Neuronal stem cell (in vitro differentiated cells): ENCODE measurements at regions not wholly inside any gene's neighbourhood (a gene's known extent, or its start where the extent isn't known, plus 50 kb on each side); places are given as distances from the start of the nearest gene placed in this dataset.

Source experiments
- DNase-seq: peaks from one replicate; pipeline ENCODE4 v3.0.0-alpha.2; 2013; ENCODE audit warnings: low spot score
- H2AFZ ChIP-seq: one replicate; pipeline ENCODE4 v1.6.1; 2013; ENCODE audit warnings: mild to moderate bottlenecking, low read length, inconsistent platforms
- H2AK5ac ChIP-seq: 2 replicates; pipeline ENCODE4 v1.6.1; 2013; ENCODE audit warnings: low read depth, mild to moderate bottlenecking, inconsistent platforms, low read length, moderate library complexity, mixed read lengths
- H2BK120ac ChIP-seq: 2 replicates; pipeline ENCODE4 v1.6.1; 2013; ENCODE audit warnings: low read depth, mild to moderate bottlenecking, inconsistent platforms, low read length, moderate library complexity, mixed read lengths
- H2BK12ac ChIP-seq: one replicate; pipeline ENCODE4 v1.6.1; 2013; ENCODE audit warnings: low read length, inconsistent platforms
- H2BK15ac ChIP-seq: 2 replicates; pipeline ENCODE4 v1.6.1; 2013; ENCODE audit warnings: mild to moderate bottlenecking, low read length, inconsistent platforms, mixed read lengths
- H2BK5ac ChIP-seq: one replicate; pipeline ENCODE4 v1.6.1; 2013; ENCODE audit warnings: inconsistent platforms, mild to moderate bottlenecking, low read length, moderate library complexity
- H3K14ac ChIP-seq: one replicate; pipeline ENCODE4 v1.6.1; 2013; ENCODE audit warnings: low read length, inconsistent platforms
- H3K18ac ChIP-seq: 2 replicates; pipeline ENCODE4 v1.6.1; 2013; ENCODE audit warnings: low read length, inconsistent platforms
- H3K23ac ChIP-seq: 2 replicates; pipeline ENCODE4 v1.6.1; 2013; ENCODE audit warnings: low read depth, mild to moderate bottlenecking, mixed read lengths, low read length, inconsistent platforms; ENCODE audit not compliant: poor library complexity
- H3K27ac ChIP-seq: replicated peaks from 3 replicates; pipeline ENCODE4 v1.5.1; 2013; ENCODE audit warnings: low read length, inconsistent platforms
- H3K27me3 ChIP-seq, 3 experiments: 2 replicates each; pipeline ENCODE4 v1.6.1; 2013; ENCODE audit warnings: low read length in 3 of 3, mild to moderate bottlenecking in 2 of 3, inconsistent platforms in 1 of 3, low read depth in 1 of 3, mixed read lengths in 1 of 3, moderate library complexity in 1 of 3; ENCODE audit not compliant: control insufficient read depth in 3 of 3, insufficient read depth in 3 of 3
- H3K36me3 ChIP-seq, 2 donors: replicated peaks in 1 of 2; 2 replicates each; pipeline ENCODE4 v1.6.1; 2013; ENCODE audit warnings: low read length in 2 of 2; ENCODE audit not compliant: control insufficient read depth in 2 of 2, insufficient read depth in 2 of 2
- H3K4ac ChIP-seq: 2 replicates; pipeline ENCODE4 v1.6.1; 2013; ENCODE audit warnings: inconsistent platforms, mild to moderate bottlenecking, low read length, moderate library complexity
- H3K4me1 ChIP-seq, 2 donors: 1 replicate in 1 of 2; 2 replicates in 1 of 2; pipeline ENCODE4 v1.6.1; 2013; ENCODE audit warnings: low read length in 2 of 2, low read depth in 1 of 2; ENCODE audit not compliant: control insufficient read depth in 2 of 2, insufficient read depth in 1 of 2
- H3K4me2 ChIP-seq: one replicate; pipeline ENCODE4 v1.6.1; 2013; ENCODE audit warnings: mild to moderate bottlenecking, low read length, inconsistent platforms; ENCODE audit not compliant: insufficient read depth, poor library complexity, severe bottlenecking
- H3K4me3 ChIP-seq, 2 donors: 2 replicates each; pipeline ENCODE4 v1.5.1; 2013; ENCODE audit warnings: low read length in 2 of 2, mild to moderate bottlenecking in 2 of 2, inconsistent platforms in 1 of 2, moderate library complexity in 1 of 2
- H3K79me1 ChIP-seq: one replicate; pipeline ENCODE4 v1.6.1; 2013; ENCODE audit warnings: low read depth, mild to moderate bottlenecking, inconsistent platforms, low read length, moderate library complexity
- H3K9ac ChIP-seq: one replicate; pipeline ENCODE4 v1.6.1; 2013; ENCODE audit warnings: mild to moderate bottlenecking, low read depth, low read length, inconsistent platforms; ENCODE audit not compliant: poor library complexity
- H3K9me3 ChIP-seq, 2 donors: replicated peaks in 1 of 2; 2 replicates each; pipeline versions ENCODE3 to v1.6.1; 2013; ENCODE audit warnings: low read length in 2 of 2, mild to moderate bottlenecking in 2 of 2, inconsistent platforms in 1 of 2, low read depth in 1 of 2, mixed read lengths in 1 of 2, moderate library complexity in 1 of 2; ENCODE audit not compliant: control insufficient read depth in 2 of 2, insufficient read depth in 1 of 2
- H4K8ac ChIP-seq: one replicate; pipeline ENCODE4 v1.6.1; 2013; ENCODE audit warnings: low read depth, mild to moderate bottlenecking, inconsistent platforms, low read length, moderate library complexity
- H4K91ac ChIP-seq: one replicate; pipeline ENCODE4 v1.6.1; 2013; ENCODE audit warnings: low read length, low read depth, mild to moderate bottlenecking, inconsistent platforms; ENCODE audit not compliant: poor library complexity
- WGBS, 2 donors: extraction: QIAGEN DNeasy Blood & Tissue Kit; methylation state at CpG; one replicate each; pipeline ENCODE4 v1.1.7; 2013; ENCODE audit warnings: missing lambda C conversion rate in 2 of 2, mixed read lengths in 1 of 2; ENCODE audit not compliant: insufficient read length in 2 of 2, insufficient replicate concordance in 1 of 2; ENCODE audit errors: extremely low coverage in 2 of 2; 5-methylcytosine and 5-hydroxymethylcytosine counted together

DNA sequence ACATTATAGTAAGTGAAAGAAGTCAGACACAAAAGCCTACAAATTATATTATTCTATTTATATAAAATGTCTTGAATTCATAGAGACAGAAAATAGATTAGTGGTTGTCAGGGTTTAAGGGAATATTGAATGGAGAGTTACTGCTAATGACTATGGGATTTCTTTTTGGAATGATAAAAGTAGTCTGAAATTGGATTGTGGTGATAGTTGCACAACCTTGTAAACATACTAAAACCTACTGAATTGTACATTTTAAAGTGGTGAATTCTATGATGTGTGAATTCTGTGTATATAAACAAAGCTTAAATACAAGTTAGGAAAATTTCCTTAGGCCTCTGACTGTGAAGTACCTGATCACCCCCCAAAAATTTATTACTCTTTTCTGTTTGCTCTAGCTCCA is 343.1 kb downstream of the TFAP2B start:
- Histone ChIP-seq H2BK5ac (no peak overlapping the region), H3K9ac (no peak overlapping the region), H3K4ac (no peak overlapping the region), H3K27me3 (no peaks in the 10 kb centered on the region), H4K8ac (no peak overlapping the region), H3K18ac (no peak overlapping the region), H2BK15ac (no peak overlapping the region), H4K91ac (no peak overlapping the region), H3K4me3 (no peak overlapping the region), H2AFZ (no peak overlapping the region), H3K36me3 (no peaks in the 10 kb centered on the region), H2BK120ac (no peak overlapping the region), H2AK5ac (no peak overlapping the region), H3K4me2 (no peak overlapping the region), H3K4me1 (no peaks in the 10 kb centered on the region), H3K23ac (no peak overlapping the region), H3K79me1 (no peaks in the 10 kb centered on the region), H3K9me3 (no peaks in the 10 kb centered on the region), H3K14ac (no peak overlapping the region), H3K27ac (no peak overlapping the region), H2BK12ac (no peak overlapping the region)
- DNase-seq: no peak

DNA sequence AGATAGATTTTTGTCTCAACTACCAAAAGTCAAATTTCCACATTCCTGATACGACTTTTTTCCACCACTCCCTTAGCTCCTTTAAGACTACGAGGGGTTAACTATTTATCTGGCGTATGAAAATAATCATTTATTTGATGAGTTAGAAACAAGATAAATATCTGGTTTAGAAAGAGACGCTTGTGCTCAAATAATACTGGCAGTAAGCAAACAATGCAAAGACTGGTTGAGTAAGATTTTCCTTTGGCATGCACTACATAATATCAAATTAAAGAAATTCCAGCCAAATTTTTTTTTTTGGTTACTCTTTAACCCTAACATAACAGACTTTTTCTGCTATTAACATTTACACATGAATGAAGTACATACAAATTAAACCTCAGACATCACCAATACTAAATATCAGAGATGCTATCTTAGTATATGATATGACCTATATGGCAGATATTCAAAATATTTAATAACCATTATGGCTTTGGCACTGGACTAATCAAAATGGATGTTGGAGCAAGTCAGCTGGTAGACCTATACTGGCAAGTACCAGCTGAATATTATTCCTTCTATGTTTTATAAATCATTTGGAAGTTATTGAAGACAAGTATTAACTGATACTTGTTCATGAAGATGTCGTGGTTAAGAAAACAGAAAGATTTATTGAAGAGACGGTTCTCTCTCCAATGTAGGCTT is 345.3 kb downstream of the TFAP2B start:
- no peak overlapping the region for H3K23ac ChIP-seq
- WGBS, 2 donors: no CpG with 5 or more reads among the region's 6 CpGs
- H2BK120ac ChIP-seq: no peak overlapping the region
- H3K9me3 ChIP-seq: no peaks in the 10 kb centered on the region
- no peak overlapping the region for H3K14ac ChIP-seq
- H3K27ac ChIP-seq: no peak overlapping the region
- H3K4me3 ChIP-seq: no peak overlapping the region
- no peak overlapping the region for H2BK15ac ChIP-seq
- no peak overlapping the region for H2BK5ac ChIP-seq
- H3K36me3 ChIP-seq: no peaks in the 10 kb centered on the region
- no peak overlapping the region for H4K8ac ChIP-seq
- no peak overlapping the region for H3K4me2 ChIP-seq
- no peak overlapping the region for H3K18ac ChIP-seq
- H3K4ac ChIP-seq: no peak overlapping the region
- H3K9ac ChIP-seq: no peak overlapping the region
- H3K27me3 ChIP-seq: no peaks in the 10 kb centered on the region
- H2BK12ac ChIP-seq: no peak overlapping the region
- H4K91ac ChIP-seq: no peak overlapping the region
- no peaks in the 10 kb centered on the region for H3K79me1 ChIP-seq
- no peak overlapping the region for H2AFZ ChIP-seq
- H3K4me1 ChIP-seq: no peaks in the 10 kb centered on the region
- DNase-seq: no peak
- H2AK5ac ChIP-seq: no peak overlapping the region

DNA sequence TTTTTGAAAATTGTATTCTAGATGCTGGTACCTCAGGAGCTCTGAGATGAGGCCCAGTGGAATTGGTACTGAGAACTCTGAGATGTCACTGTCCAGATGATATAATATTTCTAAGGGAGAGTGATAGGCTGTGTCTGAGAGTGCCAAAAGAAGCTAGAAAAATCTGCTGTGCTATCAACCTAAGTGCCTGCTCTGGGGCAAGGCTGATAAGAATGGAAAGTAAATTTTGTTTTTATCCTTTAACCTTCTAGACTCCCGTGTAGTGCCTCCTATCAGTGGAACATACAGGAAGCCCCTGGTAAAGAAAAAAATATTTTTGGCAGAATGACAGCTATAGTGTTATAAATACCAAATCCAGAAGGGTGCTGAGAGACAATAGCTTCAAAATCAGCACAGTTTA is 348.2 kb downstream of the TFAP2B start:
- no peak overlapping the region for H2BK5ac ChIP-seq
- no peak overlapping the region for H3K9ac ChIP-seq
- H3K4ac ChIP-seq: no peak overlapping the region
- no peak overlapping the region for H2BK15ac ChIP-seq
- H3K4me2 ChIP-seq: no peak overlapping the region
- H3K4me1 ChIP-seq: no peaks in the 10 kb centered on the region
- no peak overlapping the region for H2AK5ac ChIP-seq
- DNase-seq: no peak
- WGBS, 2 donors: no CpG with 5 or more reads among the region's 1 CpG
- H3K27ac ChIP-seq: no peak overlapping the region
- H3K14ac ChIP-seq: no peak overlapping the region
- H3K36me3 ChIP-seq: no peaks in the 10 kb centered on the region
- H3K27me3 ChIP-seq: no peaks in the 10 kb centered on the region
- H4K8ac ChIP-seq: no peak overlapping the region
- H2BK120ac ChIP-seq: no peak overlapping the region
- H3K79me1 ChIP-seq: no peaks in the 10 kb centered on the region
- H2BK12ac ChIP-seq: no peak overlapping the region
- no peaks in the 10 kb centered on the region for H3K9me3 ChIP-seq
- H4K91ac ChIP-seq: no peak overlapping the region
- no peak overlapping the region for H3K18ac ChIP-seq
- H3K4me3 ChIP-seq: no peak overlapping the region
- H3K23ac ChIP-seq: no peak overlapping the region
- H2AFZ ChIP-seq: no peak overlapping the region

DNA sequence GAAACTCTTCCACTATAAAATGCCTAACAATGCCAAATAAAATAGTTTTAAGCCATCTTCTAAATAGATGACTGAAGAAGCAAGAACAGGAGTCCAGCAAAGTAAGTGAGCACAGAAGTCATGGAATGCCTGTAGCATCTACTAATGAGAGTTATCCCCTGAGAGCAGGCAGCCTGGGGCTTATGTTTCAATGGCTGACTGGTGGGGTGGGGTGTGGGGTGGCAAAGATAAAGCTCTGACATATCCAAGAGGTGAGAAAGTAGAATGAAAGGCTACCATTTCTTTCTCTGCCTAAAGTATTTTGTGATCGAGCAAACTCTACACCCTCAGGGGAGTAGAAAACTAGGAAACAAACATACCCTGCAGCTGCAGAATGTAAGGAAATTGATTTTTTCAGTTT is 348.8 kb downstream of the TFAP2B start:
- Histone ChIP-seq H4K91ac (no peak overlapping the region), H3K79me1 (no peaks in the 10 kb centered on the region), H2BK12ac (no peak overlapping the region), H3K4me3 (no peak overlapping the region), H3K9ac (no peak overlapping the region), H3K4ac (no peak overlapping the region), H3K4me1 (no peaks in the 10 kb centered on the region), H3K18ac (no peak overlapping the region), H3K36me3 (no peaks in the 10 kb centered on the region), H3K9me3 (no peaks in the 10 kb centered on the region), H3K27me3 (no peaks in the 10 kb centered on the region), H3K14ac (no peak overlapping the region), H3K4me2 (no peak overlapping the region), H2AK5ac (no peak overlapping the region), H2AFZ (no peak overlapping the region), H3K27ac (no peak overlapping the region), H2BK120ac (no peak overlapping the region), H2BK5ac (no peak overlapping the region), H4K8ac (no peak overlapping the region), H3K23ac (no peak overlapping the region), H2BK15ac (no peak overlapping the region)
- no peak for DNase-seq
- WGBS, 2 donors: no CpG with 5 or more reads among the region's 1 CpG
